Motor neuron (in vitro differentiated cells): ENCODE measurements at regions not wholly inside any gene's neighbourhood (a gene's known extent, or its start where the extent isn't known, plus 50 kb on each side); places are given as distances from the start of the nearest gene placed in this dataset.
A peak's percentile ranks its signal among the peaks of the same experiment; 100 is the strongest.

Experiments used
- ATAC-seq, 8 experiments: fragments of 200-7000 bp; cut with Tn5 transposase; replicated peaks in 6 of 8; 2 replicates each; pipeline ENCODE4 v1.8.0; 2021; ENCODE audit warnings: mild to moderate bottlenecking in 8 of 8, moderate library complexity in 8 of 8
- H3K27ac ChIP-seq, 2 donors: fragments of 250-450 bp; sonication (Bioruptor Pico); 2 replicates each; pipeline ENCODE4 v1.9.0; 2021; ENCODE audit warnings: antibody characterized with exemption in 2 of 2, mild to moderate bottlenecking in 2 of 2, moderate library complexity in 1 of 2
- H3K4me1 ChIP-seq, 2 donors: fragments of 250-450 bp; sonication (Bioruptor Pico); replicated peaks in 1 of 2; 2 replicates each; pipeline ENCODE4 v1.6.1; 2021; ENCODE audit warnings: antibody characterized with exemption in 2 of 2, mild to moderate bottlenecking in 2 of 2, moderate library complexity in 1 of 2
- H3K4me3 ChIP-seq, 5 donors: fragments of 250-450 bp; sonication (Bioruptor Pico); 2 replicates each; pipeline ENCODE4 v1.9.0; 2021; ENCODE audit warnings: antibody characterized with exemption in 5 of 5, mild to moderate bottlenecking in 5 of 5, moderate library complexity in 4 of 5
- WGBS, 10 experiments: fragments of 450-650 bp; shearing (Covaris generic); methylation state at CpG; one replicate each; pipeline ENCODE4 v1.0.0; 2022; 5-methylcytosine and 5-hydroxymethylcytosine counted together
- in situ Hi-C, 9 experiments: fragments of 400-800 bp; cut with MboI; loops; one replicate each; pipeline ENCODE4 v1.15.0; 2021; ENCODE audit warnings: low sequenced_read_pairs in 9 of 9, low pct_unique_long_range_greater_than_20kb in 2 of 9; ENCODE audit not compliant: unreplicated experiment in 9 of 9

DNA sequence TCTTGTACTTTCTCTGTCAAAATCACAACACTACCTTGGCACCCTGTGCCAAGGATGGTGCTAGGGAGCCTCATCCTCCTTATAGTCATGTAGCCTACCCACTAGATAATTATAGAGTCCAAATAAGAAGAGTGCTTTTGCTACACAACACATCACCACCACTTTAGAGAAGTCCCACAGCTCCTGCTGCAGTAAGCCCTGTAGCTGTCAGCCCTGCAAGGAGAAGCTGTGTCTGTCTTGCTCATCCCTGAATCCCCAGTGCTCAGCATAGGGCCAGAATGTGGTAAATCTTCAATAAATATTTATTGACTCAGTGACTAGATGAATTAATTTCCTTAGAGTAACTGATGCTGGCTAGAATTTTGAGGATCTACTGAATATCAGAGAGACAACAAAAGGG is 190.8 kb downstream of the ZNF621 start:
- Histone ChIP-seq H3K4me1 (peaks cover 2 to 3% of the 10 kb centered on the region in 2 donors), H3K4me3 (no peak overlapping the region), H3K27ac (no peak overlapping the region)
- no peak for ATAC-seq
- in situ Hi-C loops: no loop called here

DNA sequence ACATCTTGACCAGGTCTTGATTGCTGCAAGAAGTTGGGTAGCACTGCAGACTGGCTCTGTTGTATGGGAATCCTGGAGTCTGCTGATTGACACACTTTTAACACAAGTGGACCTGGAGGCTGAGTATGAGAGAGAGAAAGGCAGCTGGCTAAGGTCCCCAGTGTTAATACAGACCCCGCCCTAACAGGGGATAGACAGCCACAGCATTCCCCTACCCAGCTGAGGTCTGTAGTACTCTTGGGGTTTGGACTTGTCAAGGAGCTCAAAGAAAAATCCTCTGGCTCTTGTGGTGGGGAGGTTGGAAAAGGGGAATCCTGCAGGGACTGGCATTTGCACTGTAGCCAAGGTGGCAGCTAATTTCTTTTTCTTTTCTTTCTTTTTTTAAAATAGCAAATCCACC is 192.7 kb downstream of the ZNF621 start:
- in situ Hi-C loops: no loop called here
- peaks cover 2 to 3% of the 10 kb centered on the region in 2 donors for H3K4me1 ChIP-seq
- ATAC-seq: no peak
- WGBS, 10 experiments: 67 to 89% methylated on average over 1 of the region's 1 CpG; no CpG with 5 or more reads in 8 of the 10 experiments
- H3K27ac ChIP-seq: no peak overlapping the region
- no peak overlapping the region for H3K4me3 ChIP-seq

DNA sequence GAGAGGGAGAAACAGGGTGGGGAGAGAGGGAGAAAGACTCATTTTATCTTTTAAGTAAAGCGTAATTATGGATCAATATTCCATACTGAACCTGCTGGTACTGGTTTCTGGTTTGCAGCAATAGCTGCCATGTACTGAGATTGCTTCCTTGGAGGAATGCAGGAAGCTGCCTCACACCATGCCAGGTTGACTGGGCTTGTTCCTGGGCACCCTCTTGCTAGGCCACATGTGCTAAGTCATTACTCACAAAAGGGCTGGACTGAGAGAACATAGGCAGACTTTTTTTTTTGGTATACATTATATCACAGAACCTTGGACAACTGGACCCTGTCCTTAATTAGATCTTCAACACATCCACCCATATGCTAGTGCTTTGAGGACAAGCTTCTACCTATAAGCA is 193.4 kb downstream of the ZNF621 start:
- no peak overlapping the region for H3K4me3 ChIP-seq
- WGBS, 10 experiments: 40 to 100% methylated on average over 1 of the region's 1 CpG; no CpG with 5 or more reads in 8 of the 10 experiments
- no peak for ATAC-seq
- in situ Hi-C loops: no loop called here
- peaks cover 2 to 3% of the 10 kb centered on the region in 2 donors for H3K4me1 ChIP-seq
- H3K27ac ChIP-seq: no peak overlapping the region

GRCh38 chr3:40718681-40719080 is 193.9 kb downstream of the ZNF621 start:
- 80 to 100% (median 100%) methylated on average over 1 of the region's 1 CpG; no CpG with 5 or more reads in 6 of the 10 experiments for WGBS, 10 experiments
- H3K27ac ChIP-seq: no peak overlapping the region
- peaks cover 2 to 3% of the 10 kb centered on the region in 2 donors for H3K4me1 ChIP-seq
- ATAC-seq: no peak
- no peak overlapping the region for H3K4me3 ChIP-seq
- in situ Hi-C loops: no loop called here

DNA sequence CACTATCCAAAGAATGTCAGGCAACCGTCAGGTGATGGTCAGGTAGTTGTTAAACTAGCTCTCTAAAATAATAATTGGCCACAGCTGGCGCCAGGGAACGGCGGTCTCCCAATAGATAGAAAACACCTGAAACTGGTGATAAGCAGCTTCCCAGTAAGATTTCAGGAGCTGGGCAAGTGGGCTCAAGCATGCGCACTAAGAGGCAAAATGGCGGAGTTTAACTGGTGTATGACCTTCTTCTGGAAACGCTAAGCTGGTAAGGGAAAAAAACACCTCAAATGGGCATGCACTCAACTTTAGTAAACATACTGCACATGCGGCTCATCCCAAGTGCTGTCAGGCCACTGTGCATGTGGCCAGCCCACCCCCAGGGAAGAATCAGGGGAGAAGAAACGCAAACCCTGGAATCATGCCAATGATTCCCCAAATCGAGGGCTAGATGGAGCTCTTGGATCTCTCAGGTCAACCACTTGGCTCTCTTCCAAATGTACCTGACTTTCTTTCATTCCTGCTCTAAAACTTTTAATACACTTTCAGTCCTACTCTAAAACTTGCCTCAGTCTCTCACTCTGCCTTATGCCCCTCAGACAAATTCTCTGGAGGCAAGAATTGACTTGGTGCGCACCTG is 195.0 kb downstream of the ZNF621 start:
- no peak for ATAC-seq
- H3K4me3 ChIP-seq: no peak overlapping the region
- in situ Hi-C loops: no loop called here
- peaks cover 2 to 3% of the 10 kb centered on the region in 2 donors for H3K4me1 ChIP-seq
- 52 to 100% (median 84%) methylated on average over 1 to 11 of the region's 11 CpGs for whole genome bisulfite sequencing, 10 experiments
- H3K27ac ChIP-seq: no peak overlapping the region

- no peak for ATAC-seq
- Histone ChIP-seq H3K4me3 (no peak overlapping the region), H3K27ac (no peak overlapping the region), H3K4me1 (peaks cover 0 to 3% of the 10 kb centered on the region in 2 donors)
- WGBS, 10 experiments: 60 to 100% (median 81%) methylated on average over 1 to 4 of the region's 4 CpGs; no CpG with 5 or more reads in 2 of the 10 experiments
- in situ Hi-C loops: no loop called here
Measured at GRCh38 chr3:40720341-40720740, 195.6 kb downstream of the ZNF621 start.

- H3K4me3 ChIP-seq: no peak overlapping the region
- WGBS, 10 experiments: 43 to 100% (median 51%) methylated on average over 1 to 2 of the region's 3 CpGs; no CpG with 5 or more reads in 6 of the 10 experiments
- ATAC-seq: peak in 4 of 8 experiments; percentile 25 to 65 (median 33)
- no peak overlapping the region for H3K27ac ChIP-seq
- H3K4me1 ChIP-seq: peaks cover 0 to 3% of the 10 kb centered on the region in 2 donors
- in situ Hi-C loops: no loop called here
Measured at GRCh38 chr3:40720863-40721262, 196.1 kb downstream of the ZNF621 start.

- ATAC-seq: peak in 2 of 8 experiments; percentile 53 to 80
Measured at GRCh38 chr3:40723083-40723660, 198.4 kb downstream of the ZNF621 start.

GRCh38 chr3:40725031-40725430 is 200.3 kb downstream of the ZNF621 start:
- H3K27ac ChIP-seq: no peak overlapping the region
- no peaks in the 10 kb centered on the region for H3K4me1 ChIP-seq
- in situ Hi-C loops: no loop called here
- no peak overlapping the region for H3K4me3 ChIP-seq
- ATAC-seq: no peak

More at GRCh38 chr3:40723083-40723660, 198.4 kb downstream of the ZNF621 start:
- Histone ChIP-seq H3K4me1 (peaks cover 0 to 2% of the 10 kb centered on the region in 2 donors), H3K4me3 (no peak overlapping the region), H3K27ac (no peak overlapping the region)
- in situ Hi-C loops: no loop called here

- WGBS, 10 experiments: 0 to 60% (median 33%) methylated on average over 1 of the region's 1 CpG; no CpG with 5 or more reads in 7 of the 10 experiments
- Histone ChIP-seq H3K4me1 (no peaks in the 10 kb centered on the region), H3K27ac (no peak overlapping the region), H3K4me3 (no peak overlapping the region)
- in situ Hi-C loops: no loop called here
- no peak for ATAC-seq
Measured at GRCh38 chr3:40731445-40731844, 206.7 kb downstream of the ZNF621 start.

- no peak for ATAC-seq
- 10 to 87% (median 77%) methylated on average over 1 to 3 of the region's 3 CpGs for WGBS, 10 experiments
- in situ Hi-C loops: no loop called here
Measured at GRCh38 chr3:40736943-40737342, 212.2 kb downstream of the ZNF621 start.

GRCh38 chr3:40737343-40737742 is 212.6 kb downstream of the ZNF621 start:
- Histone ChIP-seq H3K27ac (no peak overlapping the region), H3K4me1 (peaks cover 7 to 8% of the 10 kb centered on the region in 2 donors), H3K4me3 (no peak overlapping the region)
- 40 to 100% (median 68%) methylated on average over 1 to 3 of the region's 3 CpGs; no CpG with 5 or more reads in 5 of the 10 experiments for WGBS, 10 experiments
- in situ Hi-C loops: no loop called here
- ATAC-seq: no peak

More at GRCh38 chr3:40736943-40737342, 212.2 kb downstream of the ZNF621 start:
- H3K4me3 ChIP-seq: no peak overlapping the region
- H3K27ac ChIP-seq: no peak overlapping the region
- peaks cover 6% of the 10 kb centered on the region in 2 donors for H3K4me1 ChIP-seq

DNA sequence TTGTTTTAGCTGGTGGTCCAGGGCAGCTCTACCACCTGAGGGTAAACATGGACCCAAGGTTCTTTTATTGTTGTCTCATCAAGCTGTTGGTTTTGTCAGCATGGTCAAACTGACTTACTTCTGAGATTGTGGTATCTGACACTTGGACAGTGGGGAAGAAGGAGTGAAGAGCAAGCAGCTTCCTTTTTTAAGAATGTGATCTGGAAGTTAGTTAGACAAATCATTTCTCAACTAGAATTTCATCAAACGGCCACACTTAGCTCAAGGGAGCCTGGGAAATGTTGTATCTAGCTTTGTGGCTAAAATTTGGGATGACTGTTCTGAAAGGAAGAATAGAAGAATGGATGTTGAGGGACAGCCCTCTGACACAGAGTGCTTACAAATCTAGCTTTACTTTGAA is 215.2 kb downstream of the ZNF621 start:
- 0 to 83% (median 76%) methylated on average over 1 of the region's 1 CpG; no CpG with 5 or more reads in 4 of the 10 experiments for WGBS, 10 experiments
- Histone ChIP-seq H3K4me3 (no peak overlapping the region), H3K4me1 (peaks cover 7 to 8% of the 10 kb centered on the region in 2 donors), H3K27ac (no peak overlapping the region)
- no peak for ATAC-seq
- in situ Hi-C loops: no loop called here

DNA sequence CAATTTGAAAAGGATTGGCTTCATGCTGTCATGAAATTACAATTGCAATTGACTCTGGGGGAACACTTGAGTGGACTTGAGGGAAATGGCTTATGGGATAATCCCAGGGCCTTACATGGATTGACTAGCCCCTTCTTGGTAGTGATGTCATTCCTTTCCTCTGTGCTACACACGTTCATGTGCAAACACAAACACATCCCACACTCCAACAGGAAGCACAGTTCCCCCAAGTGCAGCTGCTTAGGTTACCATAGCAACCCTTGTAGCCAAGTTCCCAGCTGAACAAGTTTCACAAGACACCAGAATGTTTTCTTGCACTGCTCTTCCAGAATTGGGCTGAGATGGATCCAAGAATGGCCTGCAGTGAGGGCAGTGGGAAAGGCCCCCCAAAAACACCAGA is 217.0 kb downstream of the ZNF621 start:
- WGBS, 10 experiments: 0 to 60% (median 10%) methylated on average over 1 of the region's 1 CpG; no CpG with 5 or more reads in 6 of the 10 experiments
- Histone ChIP-seq H3K27ac (no peak overlapping the region), H3K4me1 (peaks cover 7 to 8% of the 10 kb centered on the region in 2 donors), H3K4me3 (no peak overlapping the region)
- in situ Hi-C loops: no loop called here
- ATAC-seq: peak in 6 of 8 experiments; percentile 64 to 100 (median 90)
